A673 (cell line): ENCODE measurements at regions not wholly inside any gene's neighbourhood (a gene's known extent, or its start where the extent isn't known, plus 50 kb on each side); places are given as distances from the start of the nearest gene placed in this dataset.

Experiments
- EZH2 ChIP-seq: fragments of 200-600 bp; sonication (generic); IDR thresholded peaks from 2 replicates; pipeline ENCODE4 v1.6.1; 2017; ENCODE audit warnings: borderline replicate concordance, low read depth, mild to moderate bottlenecking, mixed read lengths, antibody characterized with exemption, low read length; ENCODE audit not compliant: poor library complexity, severe bottlenecking
- TF ChIP-seq, protein P1 (sequence below): fragments of 300-800, 200-600 bp; sonication (generic); conservative IDR thresholded peaks from 2 replicates; pipeline ENCODE4 v1.5.1; 2017; ENCODE audit warnings: low read depth, mild to moderate bottlenecking, antibody characterized with exemption, low read length, moderate library complexity, mixed read lengths

GRCh38 chr2:186977433-186978045 lies 128.6 kb upstream of the ZSWIM2 start:
- TF ChIP-seq, protein P1, sequence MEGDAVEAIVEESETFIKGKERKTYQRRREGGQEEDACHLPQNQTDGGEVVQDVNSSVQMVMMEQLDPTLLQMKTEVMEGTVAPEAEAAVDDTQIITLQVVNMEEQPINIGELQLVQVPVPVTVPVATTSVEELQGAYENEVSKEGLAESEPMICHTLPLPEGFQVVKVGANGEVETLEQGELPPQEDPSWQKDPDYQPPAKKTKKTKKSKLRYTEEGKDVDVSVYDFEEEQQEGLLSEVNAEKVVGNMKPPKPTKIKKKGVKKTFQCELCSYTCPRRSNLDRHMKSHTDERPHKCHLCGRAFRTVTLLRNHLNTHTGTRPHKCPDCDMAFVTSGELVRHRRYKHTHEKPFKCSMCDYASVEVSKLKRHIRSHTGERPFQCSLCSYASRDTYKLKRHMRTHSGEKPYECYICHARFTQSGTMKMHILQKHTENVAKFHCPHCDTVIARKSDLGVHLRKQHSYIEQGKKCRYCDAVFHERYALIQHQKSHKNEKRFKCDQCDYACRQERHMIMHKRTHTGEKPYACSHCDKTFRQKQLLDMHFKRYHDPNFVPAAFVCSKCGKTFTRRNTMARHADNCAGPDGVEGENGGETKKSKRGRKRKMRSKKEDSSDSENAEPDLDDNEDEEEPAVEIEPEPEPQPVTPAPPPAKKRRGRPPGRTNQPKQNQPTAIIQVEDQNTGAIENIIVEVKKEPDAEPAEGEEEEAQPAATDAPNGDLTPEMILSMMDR, result no peak
- no peak for TF ChIP-seq EZH2
